Loucy (cell line): ENCODE measurements at regions not wholly inside any gene's neighbourhood (a gene's known extent, or its start where the extent isn't known, plus 50 kb on each side); places are given as distances from the start of the nearest gene placed in this dataset.

Experiments used
- H2AFZ ChIP-seq: fragments of 200-600 bp; sonication (generic); 2 replicates; pipeline ENCODE4 v1.6.0; 2016; ENCODE audit warnings: antibody characterized with exemption, mild to moderate bottlenecking, low read length, moderate library complexity
- H3F3A ChIP-seq: fragments of 200-600 bp; 2 replicates; pipeline ENCODE4 v1.6.0; 2016; ENCODE audit warnings: antibody characterized with exemption, low read depth, mild to moderate bottlenecking
- H3K27me3 ChIP-seq: fragments of 200-600 bp; sonication (generic); 2 replicates; pipeline ENCODE4 v1.6.1; 2014; ENCODE audit warnings: low read length, mild to moderate bottlenecking; ENCODE audit not compliant: insufficient read depth, poor library complexity, severe bottlenecking
- H3K36me3 ChIP-seq: fragments of 200-600 bp; sonication (generic); 2 replicates; pipeline ENCODE4 v1.6.1; 2016; ENCODE audit warnings: low read length; ENCODE audit not compliant: insufficient read depth
- H3K4me1 ChIP-seq: fragments of 200-600 bp; sonication (generic); 2 replicates; pipeline ENCODE4 v1.5.1; 2014; ENCODE audit warnings: low read length, mild to moderate bottlenecking; ENCODE audit not compliant: insufficient read depth, poor library complexity, severe bottlenecking
- H3K4me2 ChIP-seq: fragments of 200-600 bp; sonication (generic); 2 replicates; pipeline ENCODE4 v1.6.0; 2014; ENCODE audit warnings: antibody characterized with exemption, low read length, low read depth, mild to moderate bottlenecking; ENCODE audit not compliant: poor library complexity, severe bottlenecking
- H3K4me3 ChIP-seq: fragments of 200-600 bp; sonication (generic); 2 replicates; pipeline ENCODE4 v1.5.1; 2014; ENCODE audit warnings: low read length, mild to moderate bottlenecking, mixed read lengths; ENCODE audit not compliant: poor library complexity, severe bottlenecking
- H3K79me2 ChIP-seq: fragments of 200-600 bp; sonication (generic); 2 replicates; pipeline ENCODE4 v1.6.1; 2014; ENCODE audit warnings: low read length; ENCODE audit not compliant: insufficient read depth
- H3K9ac ChIP-seq: fragments of 200-600 bp; sonication (generic); 2 replicates; pipeline ENCODE4 v1.6.0; 2014; ENCODE audit warnings: mild to moderate bottlenecking, low read depth, low read length, moderate library complexity; ENCODE audit not compliant: poor library complexity, severe bottlenecking
- H3K9me2 ChIP-seq: fragments of 200-600 bp; sonication (generic); replicated peaks from 2 replicates; pipeline ENCODE4 v1.6.1; 2016; ENCODE audit warnings: low read depth, low read length, mixed read lengths
- H3K9me3 ChIP-seq: fragments of 200-600 bp; sonication (generic); 2 replicates; pipeline ENCODE4 v1.6.1; 2014; ENCODE audit warnings: mild to moderate bottlenecking, antibody characterized with exemption, low read length, low read depth; ENCODE audit not compliant: insufficient read depth
- H4K20me1 ChIP-seq: fragments of 200-600 bp; sonication (generic); 2 replicates; pipeline ENCODE4 v1.6.0; 2014; ENCODE audit warnings: antibody characterized with exemption, low read length, mild to moderate bottlenecking; ENCODE audit not compliant: insufficient read depth, poor library complexity, severe bottlenecking
- EZH2phosphoT487 ChIP-seq: fragments of 200-600 bp; IDR thresholded peaks from 2 replicates; pipeline ENCODE4 v1.6.1; 2018; ENCODE audit warnings: antibody characterized with exemption, mild to moderate bottlenecking, moderate library complexity, borderline replicate concordance
- TF ChIP-seq, protein P1 (sequence below): fragments of 200-600 bp; sonication (generic); conservative IDR thresholded peaks from 2 replicates; pipeline ENCODE4 v1.5.1; 2014; ENCODE audit warnings: mild to moderate bottlenecking, antibody characterized with exemption, low read length

- Histone ChIP-seq H3K9me3 (no peaks in the 10 kb centered on the region), H3F3A (peaks cover 5% of the 10 kb centered on the region; the same call in 1 of the 2 replicates), H3K4me2 (no peak overlapping the region), H3K79me2 (no peaks in the 10 kb centered on the region), H2AFZ (no peak overlapping the region), H3K36me3 (no peaks in the 10 kb centered on the region), H3K9me2 (no peaks in the 10 kb centered on the region), H3K4me1 (no peaks in the 10 kb centered on the region), H4K20me1 (no peaks in the 10 kb centered on the region), H3K27me3 (no peaks in the 10 kb centered on the region), H3K4me3 (no peak overlapping the region), H3K9ac (no peak overlapping the region)
- no peak for TF ChIP-seq EZH2phosphoT487
These were observed 61.3 kb upstream of the MEDAG start for GRCh38 chr13:30844548-30845296.

GRCh38 chr13:30845297-30846214 is 60.5 kb upstream of the MEDAG start:
- no peaks in the 10 kb centered on the region for H3K9me3 ChIP-seq
- H3K4me3 ChIP-seq = no peak overlapping the region
- H4K20me1 ChIP-seq = no peaks in the 10 kb centered on the region
- no peak overlapping the region for H3K4me2 ChIP-seq
- no peak overlapping the region for H2AFZ ChIP-seq
- TF ChIP-seq, protein P1, sequence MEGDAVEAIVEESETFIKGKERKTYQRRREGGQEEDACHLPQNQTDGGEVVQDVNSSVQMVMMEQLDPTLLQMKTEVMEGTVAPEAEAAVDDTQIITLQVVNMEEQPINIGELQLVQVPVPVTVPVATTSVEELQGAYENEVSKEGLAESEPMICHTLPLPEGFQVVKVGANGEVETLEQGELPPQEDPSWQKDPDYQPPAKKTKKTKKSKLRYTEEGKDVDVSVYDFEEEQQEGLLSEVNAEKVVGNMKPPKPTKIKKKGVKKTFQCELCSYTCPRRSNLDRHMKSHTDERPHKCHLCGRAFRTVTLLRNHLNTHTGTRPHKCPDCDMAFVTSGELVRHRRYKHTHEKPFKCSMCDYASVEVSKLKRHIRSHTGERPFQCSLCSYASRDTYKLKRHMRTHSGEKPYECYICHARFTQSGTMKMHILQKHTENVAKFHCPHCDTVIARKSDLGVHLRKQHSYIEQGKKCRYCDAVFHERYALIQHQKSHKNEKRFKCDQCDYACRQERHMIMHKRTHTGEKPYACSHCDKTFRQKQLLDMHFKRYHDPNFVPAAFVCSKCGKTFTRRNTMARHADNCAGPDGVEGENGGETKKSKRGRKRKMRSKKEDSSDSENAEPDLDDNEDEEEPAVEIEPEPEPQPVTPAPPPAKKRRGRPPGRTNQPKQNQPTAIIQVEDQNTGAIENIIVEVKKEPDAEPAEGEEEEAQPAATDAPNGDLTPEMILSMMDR = no peak
- TF ChIP-seq EZH2phosphoT487 = no peak
- peaks cover 5% of the 10 kb centered on the region; the same call in 1 of the 2 replicates for H3F3A ChIP-seq
- H3K9me2 ChIP-seq = no peaks in the 10 kb centered on the region
- no peaks in the 10 kb centered on the region for H3K36me3 ChIP-seq
- no peaks in the 10 kb centered on the region for H3K27me3 ChIP-seq
- no peaks in the 10 kb centered on the region for H3K79me2 ChIP-seq
- H3K9ac ChIP-seq = no peak overlapping the region
- H3K4me1 ChIP-seq = no peaks in the 10 kb centered on the region

DNA sequence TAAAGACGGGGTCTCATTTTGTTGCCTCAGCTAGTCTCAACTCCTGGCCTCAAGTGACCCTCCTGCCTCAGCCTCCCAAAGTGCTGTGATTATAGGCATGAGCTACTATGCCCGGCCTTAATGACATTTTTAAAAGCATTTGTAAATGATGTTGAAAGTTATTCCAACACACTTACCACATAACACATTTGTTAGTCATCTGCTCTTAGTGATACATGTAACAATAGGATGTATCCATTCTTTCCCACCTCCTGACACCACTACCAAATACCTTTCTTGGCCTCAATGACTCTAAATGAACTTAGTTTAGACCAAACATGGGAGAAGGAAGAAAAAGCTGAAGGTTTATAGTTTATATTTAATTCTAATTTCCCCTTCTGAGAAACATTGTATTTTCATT is 59.8 kb upstream of the MEDAG start:
- H3K9me2 ChIP-seq = no peaks in the 10 kb centered on the region
- no peak overlapping the region for H2AFZ ChIP-seq
- no peaks in the 10 kb centered on the region for H3K79me2 ChIP-seq
- H4K20me1 ChIP-seq = no peaks in the 10 kb centered on the region
- no peak overlapping the region for H3K4me3 ChIP-seq
- H3K4me1 ChIP-seq = no peaks in the 10 kb centered on the region
- no peak overlapping the region for H3K4me2 ChIP-seq
- H3K36me3 ChIP-seq = no peaks in the 10 kb centered on the region
- no peaks in the 10 kb centered on the region for H3K9me3 ChIP-seq
- no peak overlapping the region for H3K9ac ChIP-seq
- no peak for TF ChIP-seq EZH2phosphoT487
- TF ChIP-seq, protein P1 = no peak
- no peaks in the 10 kb centered on the region for H3K27me3 ChIP-seq
- peaks cover 5% of the 10 kb centered on the region; the same call in 1 of the 2 replicates for H3F3A ChIP-seq
